Transverse colon (tissue), 4 donors: ENCODE measurements at regions not wholly inside any gene's neighbourhood (a gene's known extent, or its start where the extent isn't known, plus 50 kb on each side); places are given as distances from the start of the nearest gene placed in this dataset.
A peak's percentile ranks its signal among the peaks of the same experiment; 100 is the strongest.

Experiments
- DNase-seq: peaks from one replicate; pipeline ENCODE4 v3.0.0-alpha.2; 2019
- H3K27ac ChIP-seq, 4 donors: fragments of 200-600 bp; sonication (generic); 2 replicates each; pipeline ENCODE4 v1.5.1; 2016 to 2018; ENCODE audit warnings: inconsistent platforms in 4 of 4
- H3K27me3 ChIP-seq: fragments of 200-600 bp; sonication (generic); 2 replicates; pipeline ENCODE4 v1.5.1; 2017; ENCODE audit warnings: inconsistent platforms
- H3K36me3 ChIP-seq, 4 donors: fragments of 200-600 bp; sonication (generic); 2 replicates each; pipeline ENCODE4 v1.5.1; 2017 to 2019; ENCODE audit warnings: inconsistent platforms in 4 of 4
- H3K4me1 ChIP-seq, 4 donors: fragments of 200-600 bp; sonication (generic); 2 replicates each; pipeline ENCODE4 v1.5.1; 2017 to 2020; ENCODE audit warnings: inconsistent platforms in 4 of 4
- H3K4me3 ChIP-seq, 4 donors: fragments of 200-600 bp; sonication (generic); 1 replicate in 1 of 4; 2 replicates in 3 of 4; pipeline versions ENCODE4 v1.5.1 to v1.6.1; 2017 to 2019; ENCODE audit warnings: inconsistent platforms in 4 of 4
- H3K9me3 ChIP-seq, 2 donors: fragments of 200-600 bp; sonication (generic); 2 replicates each; pipeline ENCODE4 v1.5.1; 2017 to 2019; ENCODE audit warnings: inconsistent platforms in 2 of 2
- CTCF ChIP-seq, 5 experiments: fragments of 200-600 bp in 3 of 5; fragments of 450-650 bp in 2 of 5; sonication (generic) in 3 of 5; IDR thresholded peaks; 1 replicate in 2 of 5; 2 replicates in 3 of 5; pipeline ENCODE4 v1.5.1; 2016 to 2017; ENCODE audit warnings: antibody characterized with exemption in 5 of 5, inconsistent platforms in 3 of 5, mild to moderate bottlenecking in 2 of 5, moderate library complexity in 1 of 5
- EP300 ChIP-seq: sonication (generic); formaldehyde crosslinking; IDR thresholded peaks from one replicate; pipeline ENCODE4 v1.6.1; 2017; ENCODE audit warnings: antibody characterized with exemption, low read depth
- POLR2A ChIP-seq: fragments of 450-650 bp; IDR thresholded peaks from one replicate; pipeline ENCODE4 v1.6.1; 2016; ENCODE audit warnings: antibody characterized with exemption, mild to moderate bottlenecking, moderate library complexity
- POLR2AphosphoS5 ChIP-seq, 3 donors: sonication (generic); formaldehyde crosslinking; IDR thresholded peaks; one replicate each; pipeline ENCODE4 v1.6.1; 2016; ENCODE audit warnings: antibody characterized with exemption in 3 of 3
- WGBS, 2 donors: methylation state at CpG; one replicate each; pipeline ENCODE4 v1.1.5; 2018; ENCODE audit warnings: low coverage in 1 of 2; 5-methylcytosine and 5-hydroxymethylcytosine counted together
- in situ Hi-C, 4 donors: fragments of 200-750 bp; cut with MboI; loops; one replicate each; pipeline versions ENCODE4 v1.15.0 to v1.15.1; 2017; ENCODE audit warnings: low sequenced_read_pairs in 3 of 4, low pct_ligation_motif_present in 1 of 4, low pct_unique_long_range_greater_than_20kb in 1 of 4
- intact Hi-C: fragments of 100-400 bp; cut with DNase I; formaldehyde crosslinking; loops from one replicate; pipeline ENCODE4 v1.15.1; 2023; ENCODE audit warnings: low total_unique reads

GRCh38 chr3:153722157-153722556, 399.0 kb upstream of the ARHGEF26 start:
- Histone ChIP-seq H3K4me3 (no peak overlapping the region), H3K9me3 (no peaks in the 10 kb centered on the region), H3K36me3 (no peaks in the 10 kb centered on the region), H3K27ac (no peak overlapping the region), H3K27me3 (no peaks in the 10 kb centered on the region), H3K4me1 (no peaks in the 10 kb centered on the region)
- DNase-seq = no peak
- in situ Hi-C loops (no loop called here), intact Hi-C loops (no loop called here)
- TF ChIP-seq POLR2A (no peak), POLR2AphosphoS5 (IDR thresholded peaks at IDR 0.05) (no peak), CTCF (IDR thresholded peaks at IDR 0.05) (no peak), EP300 (no peak)
- WGBS, 2 donors = 69% methylated on average over 2 of the region's 2 CpGs

GRCh38 chr3:153731071-153731470, 390.1 kb upstream of the ARHGEF26 start:
- H3K9me3 ChIP-seq = peaks cover 0 to 5% of the 10 kb centered on the region in 2 donors
- peaks cover 0 to 30% (median 13%) of the 10 kb centered on the region in 4 donors for H3K4me1 ChIP-seq
- in situ Hi-C loops (no loop called here), intact Hi-C loops (no loop called here)
- TF ChIP-seq EP300 (no peak), POLR2A (no peak), POLR2AphosphoS5 (IDR thresholded peaks at IDR 0.05) (no peak), CTCF (IDR thresholded peaks at IDR 0.05) (no peak)
- H3K4me3 ChIP-seq = no peak overlapping the region
- DNase-seq = no peak
- no peak overlapping the region for H3K27ac ChIP-seq
- no peaks in the 10 kb centered on the region for H3K27me3 ChIP-seq
- H3K36me3 ChIP-seq = no peaks in the 10 kb centered on the region
- WGBS, 2 donors = 31 to 45% methylated on average over 2 of the region's 2 CpGs

- DNase-seq = no peak
- Histone ChIP-seq H3K27ac (peak overlapping the region; percentile 80 to 90 (median 84)), H3K9me3 (peaks cover 0 to 5% of the 10 kb centered on the region in 2 donors), H3K4me1 (peaks cover 0 to 50% (median 19%) of the 10 kb centered on the region in 4 donors), H3K4me3 (no peak overlapping the region), H3K36me3 (no peaks in the 10 kb centered on the region), H3K27me3 (no peaks in the 10 kb centered on the region)
- intact Hi-C loops (no loop called here), in situ Hi-C loops (no loop called here)
- WGBS, 2 donors = 20 to 28% methylated on average over 1 of the region's 1 CpG
- TF ChIP-seq POLR2A = peak; percentile 37
- TF ChIP-seq EP300 = no peak
Observed at GRCh38 chr3:153734777-153735551, 386.2 kb upstream of the ARHGEF26 start.

GRCh38 chr3:153740109-153740508, 381.1 kb upstream of the ARHGEF26 start:
- Histone ChIP-seq H3K4me1 (peaks cover 0 to 35% (median 18%) of the 10 kb centered on the region in 4 donors), H3K4me3 (no peak overlapping the region), H3K36me3 (no peaks in the 10 kb centered on the region), H3K27ac (peak overlapping the region in 3 of 4 donors; percentile 29 to 63 (median 36)), H3K9me3 (no peaks in the 10 kb centered on the region), H3K27me3 (no peaks in the 10 kb centered on the region)
- WGBS, 2 donors = 25 to 42% methylated on average over 2 of the region's 2 CpGs
- intact Hi-C loops (no loop called here), in situ Hi-C loops (no loop called here)
- no peak for TF ChIP-seq CTCF (IDR thresholded peaks at IDR 0.05)
- TF ChIP-seq POLR2AphosphoS5 (IDR thresholded peaks at IDR 0.05) = no peak
- TF ChIP-seq EP300 = no peak
- no peak for TF ChIP-seq POLR2A
- DNase-seq = no peak
